ENCODE measurements at regions not wholly inside any gene's neighbourhood (a gene's known extent, or its start where the extent isn't known, plus 50 kb on each side); places are given as distances from the start of the nearest gene placed in this dataset.

GRCh38 chr3:127053979-127054378 is 71.1 kb downstream of the PLXNA1 start:
- DNase-seq (no peak), ATAC-seq (no peak)
- peaks cover 0 to 29% (median 2%) of the 10 kb centered on the region in 5 donors for H3K27me3 Mint-ChIP-seq
- no peaks in the 10 kb centered on the region for H3K4me1 Mint-ChIP-seq
- peaks cover 0 to 13% (median 0%) of the 10 kb centered on the region in 3 experiments for H3K9me3 ChIP-seq (ENCODE audit: control insufficient read depth in 2 of 3, low read length in 3 of 3)
- H3K4me3 Mint-ChIP-seq, result no peak overlapping the region
- ChIA-PET CTCF (no interaction called here), POLR2A (no interaction called here)
- no peaks in the 10 kb centered on the region for H3K27me3 ChIP-seq (ENCODE audit: control insufficient read depth in 2 of 2, insufficient read depth in 2 of 2, low read length in 2 of 2)
- H3K36me3 ChIP-seq (ENCODE audit: control insufficient read depth in 2 of 3, insufficient read depth in 3 of 3, low read length in 3 of 3), result no peaks in the 10 kb centered on the region
- no peak overlapping the region for H3K4me3 ChIP-seq (ENCODE audit: low read length)
- intact Hi-C loops (cut with micrococcal nuclease), result no loop called here
- no peak overlapping the region for H3K27ac ChIP-seq (ENCODE audit: low read depth, low read length)
- peaks cover 0 to 35% (median 10%) of the 10 kb centered on the region in 11 donors for H3K9me3 Mint-ChIP-seq
- H3K27ac Mint-ChIP-seq, result no peak overlapping the region
- H3K36me3 Mint-ChIP-seq, result peaks cover 0 to 8% (median 6%) of the 10 kb centered on the region in 5 donors
- H3K4me1 ChIP-seq (ENCODE audit: control insufficient read depth in 2 of 2, insufficient read depth in 2 of 2, low read length in 2 of 2), result no peaks in the 10 kb centered on the region

- Histone ChIP-seq H3K9me3 (ENCODE audit: control insufficient read depth in 2 of 3, low read length in 3 of 3) (peaks cover 0 to 13% (median 0%) of the 10 kb centered on the region in 3 experiments), H3K4me3 (ENCODE audit: low read length) (no peak overlapping the region), H3K36me3 (ENCODE audit: control insufficient read depth in 2 of 3, insufficient read depth in 3 of 3, low read length in 3 of 3) (no peaks in the 10 kb centered on the region), H3K4me1 (ENCODE audit: control insufficient read depth in 2 of 2, insufficient read depth in 2 of 2, low read length in 2 of 2) (no peaks in the 10 kb centered on the region), H3K27ac (ENCODE audit: low read depth, low read length) (no peak overlapping the region), H3K27me3 (ENCODE audit: control insufficient read depth in 2 of 2, insufficient read depth in 2 of 2, low read length in 2 of 2) (no peaks in the 10 kb centered on the region)
- Mint-ChIP-seq H3K36me3 (peaks cover 0 to 6% (median 5%) of the 10 kb centered on the region in 5 donors), H3K4me1 (no peaks in the 10 kb centered on the region), H3K27me3 (peaks cover 0 to 14% (median 4%) of the 10 kb centered on the region in 5 donors), H3K9me3 (peaks cover 0 to 26% (median 10%) of the 10 kb centered on the region in 11 donors), H3K4me3 (no peak overlapping the region), H3K27ac (no peak overlapping the region)
- intact Hi-C loops (cut with micrococcal nuclease), result no loop called here
- DNase-seq, result no peak
- ChIA-PET CTCF (no interaction called here), POLR2A (no interaction called here)
- ATAC-seq, result no peak
These were observed 73.4 kb downstream of the PLXNA1 start for GRCh38 chr3:127056281-127056680.

- Histone ChIP-seq H3K9me3 (ENCODE audit: control insufficient read depth in 2 of 3, low read length in 3 of 3) (peaks cover 0 to 13% (median 0%) of the 10 kb centered on the region in 3 experiments), H3K4me3 (ENCODE audit: low read length) (no peak overlapping the region), H3K36me3 (ENCODE audit: control insufficient read depth in 2 of 3, insufficient read depth in 3 of 3, low read length in 3 of 3) (no peaks in the 10 kb centered on the region), H3K27me3 (ENCODE audit: control insufficient read depth in 2 of 2, insufficient read depth in 2 of 2, low read length in 2 of 2) (no peaks in the 10 kb centered on the region), H3K27ac (ENCODE audit: low read depth, low read length) (no peak overlapping the region), H3K4me1 (ENCODE audit: control insufficient read depth in 2 of 2, insufficient read depth in 2 of 2, low read length in 2 of 2) (no peaks in the 10 kb centered on the region)
- Mint-ChIP-seq H3K4me1 (no peaks in the 10 kb centered on the region), H3K4me3 (no peak overlapping the region), H3K27ac (no peak overlapping the region), H3K36me3 (peaks cover 0 to 6% (median 5%) of the 10 kb centered on the region in 5 donors), H3K9me3 (peaks cover 0 to 26% (median 10%) of the 10 kb centered on the region in 11 donors), H3K27me3 (peaks cover 3 to 13% (median 8%) of the 10 kb centered on the region in 5 donors)
- ChIA-PET POLR2A (no interaction called here), CTCF (interaction anchor here (0.6 kb wide), 1 partner anchor 533 kb away, joined by 3 read pairs; no protein-coding TSS in a partner anchor)
- intact Hi-C loops (cut with micrococcal nuclease), result no loop called here
- DNase-seq, result no peak
- ATAC-seq, result no peak
These were observed 74.1 kb downstream of the PLXNA1 start for GRCh38 chr3:127056976-127057375.

- no peak for DNase-seq
- Histone ChIP-seq H3K4me3 (ENCODE audit: low read length) (no peak overlapping the region), H3K4me1 (ENCODE audit: control insufficient read depth in 2 of 2, insufficient read depth in 2 of 2, low read length in 2 of 2) (no peaks in the 10 kb centered on the region), H3K36me3 (ENCODE audit: control insufficient read depth in 2 of 3, insufficient read depth in 3 of 3, low read length in 3 of 3) (no peaks in the 10 kb centered on the region), H3K27me3 (ENCODE audit: control insufficient read depth in 2 of 2, insufficient read depth in 2 of 2, low read length in 2 of 2) (no peaks in the 10 kb centered on the region), H3K27ac (ENCODE audit: low read depth, low read length) (no peak overlapping the region), H3K9me3 (ENCODE audit: control insufficient read depth in 2 of 3, low read length in 3 of 3) (peaks cover 0 to 13% (median 0%) of the 10 kb centered on the region in 3 experiments)
- intact Hi-C loops (cut with micrococcal nuclease), result no loop called here
- Mint-ChIP-seq H3K27me3 (peaks cover 9 to 19% (median 12%) of the 10 kb centered on the region in 5 donors), H3K36me3 (peaks cover 0 to 6% (median 5%) of the 10 kb centered on the region in 5 donors), H3K4me1 (peaks cover 0 to 1% (median 0%) of the 10 kb centered on the region in 7 donors), H3K4me3 (no peak overlapping the region), H3K9me3 (peaks cover 0 to 26% (median 10%) of the 10 kb centered on the region in 11 donors), H3K27ac (no peak overlapping the region)
- ChIA-PET CTCF (no interaction called here), POLR2A (no interaction called here)
- no peak for ATAC-seq
These were observed 76.2 kb downstream of the PLXNA1 start for GRCh38 chr3:127059072-127059471.

GRCh38 chr3:127061641-127062040 is 78.7 kb downstream of the PLXNA1 start:
- intact Hi-C loops (cut with micrococcal nuclease), result no loop called here

GRCh38 chr3:127062926-127063325 is 80.0 kb downstream of the PLXNA1 start:
- Mint-ChIP-seq H3K4me3 (no peak overlapping the region), H3K27me3 (peaks cover 9 to 37% (median 17%) of the 10 kb centered on the region in 5 donors)
- CTCF ChIA-PET, result no interaction called here

More at GRCh38 chr3:127061641-127062040, 78.7 kb downstream of the PLXNA1 start:
- Mint-ChIP-seq H3K27me3 (peaks cover 9 to 25% (median 15%) of the 10 kb centered on the region in 5 donors), H3K27ac (no peak overlapping the region), H3K4me1 (peaks cover 0 to 1% (median 0%) of the 10 kb centered on the region in 7 donors), H3K4me3 (no peak overlapping the region), H3K36me3 (peaks cover 0 to 6% (median 5%) of the 10 kb centered on the region in 5 donors), H3K9me3 (peaks cover 0 to 26% (median 8%) of the 10 kb centered on the region in 11 donors)
- H3K4me3 ChIP-seq (ENCODE audit: low read length), result no peak overlapping the region
- CTCF ChIA-PET, result no interaction called here
- DNase-seq (no peak), ATAC-seq (no peak)
- no peaks in the 10 kb centered on the region for H3K36me3 ChIP-seq (ENCODE audit: control insufficient read depth in 2 of 3, insufficient read depth in 3 of 3, low read length in 3 of 3)
- no peaks in the 10 kb centered on the region for H3K4me1 ChIP-seq (ENCODE audit: control insufficient read depth in 2 of 2, insufficient read depth in 2 of 2, low read length in 2 of 2)
- no peak overlapping the region for H3K27ac ChIP-seq (ENCODE audit: low read depth, low read length)
- H3K27me3 ChIP-seq (ENCODE audit: control insufficient read depth in 2 of 2, insufficient read depth in 2 of 2, low read length in 2 of 2), result no peaks in the 10 kb centered on the region
- POLR2A ChIA-PET, result no interaction called here
- peaks cover 0 to 9% (median 0%) of the 10 kb centered on the region in 3 experiments for H3K9me3 ChIP-seq (ENCODE audit: control insufficient read depth in 2 of 3, low read length in 3 of 3)

GRCh38 chr3:127063916-127064315 is 81.0 kb downstream of the PLXNA1 start:
- H3K27me3 ChIP-seq (ENCODE audit: control insufficient read depth in 2 of 2, insufficient read depth in 2 of 2, low read length in 2 of 2), result no peaks in the 10 kb centered on the region
- no peak overlapping the region for H3K27ac ChIP-seq (ENCODE audit: low read depth, low read length)
- no peaks in the 10 kb centered on the region for H3K9me3 ChIP-seq (ENCODE audit: control insufficient read depth in 2 of 3, low read length in 3 of 3)
- no peaks in the 10 kb centered on the region for H3K4me1 ChIP-seq (ENCODE audit: control insufficient read depth in 2 of 2, insufficient read depth in 2 of 2, low read length in 2 of 2)
- intact Hi-C loops (cut with micrococcal nuclease), result no loop called here
- no peak for ATAC-seq
- H3K27me3 Mint-ChIP-seq, result peaks cover 9 to 40% (median 17%) of the 10 kb centered on the region in 5 donors
- H3K4me3 Mint-ChIP-seq, result no peak overlapping the region
- DNase-seq, result no peak
- ChIA-PET CTCF (no interaction called here), POLR2A (no interaction called here)
- no peaks in the 10 kb centered on the region for H3K36me3 Mint-ChIP-seq
- H3K36me3 ChIP-seq (ENCODE audit: control insufficient read depth in 2 of 3, insufficient read depth in 3 of 3, low read length in 3 of 3), result no peaks in the 10 kb centered on the region
- H3K4me3 ChIP-seq (ENCODE audit: low read length), result no peak overlapping the region
- peaks cover 0 to 4% (median 0%) of the 10 kb centered on the region in 11 donors for H3K9me3 Mint-ChIP-seq
- H3K27ac Mint-ChIP-seq, result no peak overlapping the region
- H3K4me1 Mint-ChIP-seq, result peaks cover 0 to 3% (median 0%) of the 10 kb centered on the region in 7 donors

More at GRCh38 chr3:127062926-127063325, 80.0 kb downstream of the PLXNA1 start:
- peaks cover 0 to 14% (median 1%) of the 10 kb centered on the region in 11 donors for H3K9me3 Mint-ChIP-seq
- H3K4me1 Mint-ChIP-seq, result peaks cover 0 to 3% (median 0%) of the 10 kb centered on the region in 7 donors
- no peak overlapping the region for H3K4me3 ChIP-seq (ENCODE audit: low read length)
- intact Hi-C loops (cut with micrococcal nuclease), result no loop called here
- no peaks in the 10 kb centered on the region for H3K27me3 ChIP-seq (ENCODE audit: control insufficient read depth in 2 of 2, insufficient read depth in 2 of 2, low read length in 2 of 2)
- POLR2A ChIA-PET, result no interaction called here
- no peaks in the 10 kb centered on the region for H3K4me1 ChIP-seq (ENCODE audit: control insufficient read depth in 2 of 2, insufficient read depth in 2 of 2, low read length in 2 of 2)
- no peak overlapping the region for H3K27ac ChIP-seq (ENCODE audit: low read depth, low read length)
- H3K27ac Mint-ChIP-seq, result no peak overlapping the region
- H3K9me3 ChIP-seq (ENCODE audit: control insufficient read depth in 2 of 3, low read length in 3 of 3), result peaks cover 0 to 2% (median 0%) of the 10 kb centered on the region in 3 experiments
- DNase-seq (no peak), ATAC-seq (no peak)
- H3K36me3 Mint-ChIP-seq, result no peaks in the 10 kb centered on the region
- H3K36me3 ChIP-seq (ENCODE audit: control insufficient read depth in 2 of 3, insufficient read depth in 3 of 3, low read length in 3 of 3), result no peaks in the 10 kb centered on the region
